HG03558 (cell line): ENCODE measurements at regions not wholly inside any gene's neighbourhood (a gene's known extent, or its start where the extent isn't known, plus 50 kb on each side); places are given as distances from the start of the nearest gene placed in this dataset.

ENCODE experiments used
- ATAC-seq: cut with Tn5 transposase; IDR thresholded peaks from one replicate; pipeline ENCODE4 v1.9.1; 2021; ENCODE audit warnings: moderate number of reproducible peaks; ENCODE audit not compliant: unreplicated experiment; ENCODE audit errors: extremely low read depth

GRCh38 chr1:59152511-59152910 lies 144.4 kb upstream of the FGGY start:
- ATAC-seq = no peak

GRCh38 chr1:59154401-59154800 lies 142.5 kb upstream of the FGGY start:
- no peak for ATAC-seq

GRCh38 chr1:59155351-59155750 lies 141.5 kb upstream of the FGGY start:
- ATAC-seq = no peak

GRCh38 chr1:59156051-59156450 lies 140.8 kb upstream of the FGGY start:
- ATAC-seq = no peak

- no peak for ATAC-seq
These were observed 140.2 kb upstream of the FGGY start for GRCh38 chr1:59156526-59157199.

- no peak for ATAC-seq
These were observed 138.6 kb upstream of the FGGY start for GRCh38 chr1:59158321-59158720.

- ATAC-seq = no peak
These were observed 137.2 kb upstream of the FGGY start for GRCh38 chr1:59159557-59160203.

GRCh38 chr1:59161136-59161535 lies 135.8 kb upstream of the FGGY start:
- no peak for ATAC-seq

GRCh38 chr1:59162665-59163064 lies 134.2 kb upstream of the FGGY start:
- no peak for ATAC-seq

GRCh38 chr1:59163268-59164092 lies 133.4 kb upstream of the FGGY start:
- no peak for ATAC-seq

GRCh38 chr1:59164371-59164770 lies 132.5 kb upstream of the FGGY start:
- no peak for ATAC-seq

- ATAC-seq = no peak
These were observed 131.5 kb upstream of the FGGY start for GRCh38 chr1:59165353-59165752.

- ATAC-seq = no peak
These were observed 127.2 kb upstream of the FGGY start for GRCh38 chr1:59169703-59170102.

GRCh38 chr1:59170659-59171058 lies 126.2 kb upstream of the FGGY start:
- ATAC-seq = no peak

GRCh38 chr1:59171788-59172187 lies 125.1 kb upstream of the FGGY start:
- no peak for ATAC-seq

- no peak for ATAC-seq
These were observed 124.2 kb upstream of the FGGY start for GRCh38 chr1:59172693-59173092.

GRCh38 chr1:59173721-59174120 lies 123.2 kb upstream of the FGGY start:
- ATAC-seq = no peak

- no peak for ATAC-seq
These were observed 120.4 kb upstream of the FGGY start for GRCh38 chr1:59176471-59176870.

- no peak for ATAC-seq
These were observed 119.1 kb upstream of the FGGY start for GRCh38 chr1:59177756-59178155.

- no peak for ATAC-seq
These were observed 118.3 kb upstream of the FGGY start for GRCh38 chr1:59178339-59179187.
